HG02571 (cell line): ENCODE measurements at regions not wholly inside any gene's neighbourhood (a gene's known extent, or its start where the extent isn't known, plus 50 kb on each side); places are given as distances from the start of the nearest gene placed in this dataset.

Experiments
- ATAC-seq: cut with Tn5 transposase; IDR thresholded peaks from one replicate; pipeline ENCODE4 v1.9.1; 2021; ENCODE audit warnings: mild to moderate bottlenecking, moderate library complexity; ENCODE audit not compliant: unreplicated experiment

DNA sequence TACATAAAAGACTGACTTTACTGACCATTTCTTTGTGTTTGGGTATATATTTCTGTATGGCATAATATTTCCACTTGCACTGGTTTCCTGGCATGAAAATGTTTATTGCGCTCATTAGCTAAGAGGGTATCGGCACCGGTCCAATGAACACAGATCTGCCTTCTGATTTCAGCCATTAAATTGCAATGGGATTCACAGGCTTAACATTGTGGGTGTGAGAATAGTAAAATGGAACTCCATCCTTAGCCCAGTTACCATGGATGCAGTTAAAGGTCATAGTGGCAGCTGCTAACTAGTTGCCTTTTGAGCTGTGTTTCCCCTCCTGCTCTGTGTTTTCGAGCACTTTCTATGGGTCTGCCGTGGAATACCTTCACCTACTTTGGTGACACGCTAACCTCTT lies 352.6 kb upstream of the POU3F3 start:
- ATAC-seq = no peak

DNA sequence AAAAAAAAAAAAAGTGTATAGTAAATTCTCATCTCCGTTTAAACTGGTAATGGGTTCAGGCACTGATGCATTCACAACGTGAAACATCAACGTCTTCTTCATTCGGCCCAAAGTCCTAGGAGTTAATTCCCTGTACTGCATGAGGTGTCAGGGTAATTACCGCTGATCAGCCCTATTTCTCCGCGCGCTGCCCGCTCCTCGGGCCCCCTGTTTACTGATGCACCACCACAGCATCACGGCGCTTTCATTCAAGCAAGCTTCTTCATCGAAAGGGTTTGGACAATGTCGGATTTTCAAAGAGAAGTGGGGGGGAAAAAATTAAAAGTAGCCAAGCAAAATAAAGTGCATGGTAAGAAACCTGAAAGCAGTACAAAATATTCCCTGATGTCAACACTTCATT lies 352.0 kb upstream of the POU3F3 start:
- ATAC-seq = no peak

DNA sequence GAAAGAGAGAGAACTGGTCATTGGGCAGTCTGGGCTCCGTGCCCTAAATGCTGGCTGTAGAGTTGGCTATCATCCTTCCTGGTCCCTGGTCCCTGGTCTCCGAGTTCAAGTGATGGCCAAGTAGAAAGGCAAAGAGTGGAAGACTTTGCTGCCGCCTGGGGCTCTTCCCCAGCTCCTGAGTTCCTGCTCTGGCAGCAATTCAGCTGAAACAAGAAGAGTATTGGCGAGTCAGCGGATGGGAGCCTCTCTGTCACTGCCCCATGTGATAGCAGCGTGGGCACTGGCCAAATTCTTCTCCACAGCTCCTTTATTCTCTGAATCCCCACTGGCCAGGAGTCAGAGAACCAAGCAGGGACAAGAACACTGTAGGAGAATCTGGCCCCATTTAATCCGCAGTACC lies 351.0 kb upstream of the POU3F3 start:
- no peak for ATAC-seq

DNA sequence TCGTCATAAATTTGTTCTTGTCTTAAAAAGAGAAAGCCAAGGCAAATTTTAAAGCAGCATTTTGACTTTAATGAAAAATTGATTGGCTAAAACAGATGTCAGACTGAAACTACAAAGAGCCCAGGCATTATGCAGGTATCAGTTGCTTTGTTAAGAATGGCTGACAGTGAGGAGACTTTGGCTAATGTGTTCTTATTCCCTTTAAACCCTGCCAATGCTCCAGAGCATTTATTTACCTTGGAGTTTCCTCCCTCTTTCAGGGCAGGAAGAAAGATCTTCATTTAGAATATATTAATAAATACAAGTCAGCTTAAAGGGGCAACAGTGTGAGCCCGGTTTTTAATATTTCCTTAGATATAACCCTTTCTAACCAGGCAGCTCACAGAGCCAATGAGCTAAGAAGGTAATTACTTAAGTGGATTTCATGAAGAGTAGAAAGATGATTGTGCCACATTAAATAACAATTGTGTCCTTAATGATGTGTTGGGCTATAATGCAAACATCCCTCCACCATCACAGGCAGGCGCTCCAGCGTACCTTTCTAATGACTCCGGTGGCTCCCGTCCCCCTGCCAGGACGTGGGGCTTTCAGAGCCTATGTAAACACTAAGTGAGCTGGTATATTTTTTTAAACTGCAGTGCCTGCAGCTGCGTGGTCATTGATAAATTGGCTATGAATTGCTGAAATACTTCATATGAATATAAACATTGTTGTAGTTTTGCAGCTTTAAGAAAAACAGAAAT lies 349.4 kb upstream of the POU3F3 start:
- no peak for ATAC-seq

DNA sequence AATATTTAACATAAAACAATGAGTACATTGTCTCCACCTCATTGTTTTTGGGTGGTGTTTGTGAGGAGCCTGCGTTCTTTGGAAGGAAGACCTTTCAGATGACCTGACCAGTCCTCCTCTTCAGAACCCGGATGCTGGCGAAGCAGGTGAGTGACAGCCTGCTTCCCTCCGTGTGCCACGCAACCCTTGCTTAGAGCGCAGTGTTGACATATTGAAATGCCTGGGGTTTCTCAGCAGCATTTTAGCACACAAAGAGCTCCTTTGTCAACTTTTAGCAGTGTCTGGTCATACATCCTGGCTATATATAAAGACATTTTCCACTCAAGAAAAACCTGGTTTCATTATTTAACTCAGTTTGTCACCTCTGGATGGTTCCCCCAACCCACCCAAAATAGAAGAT lies 335.7 kb upstream of the POU3F3 start:
- no peak for ATAC-seq

DNA sequence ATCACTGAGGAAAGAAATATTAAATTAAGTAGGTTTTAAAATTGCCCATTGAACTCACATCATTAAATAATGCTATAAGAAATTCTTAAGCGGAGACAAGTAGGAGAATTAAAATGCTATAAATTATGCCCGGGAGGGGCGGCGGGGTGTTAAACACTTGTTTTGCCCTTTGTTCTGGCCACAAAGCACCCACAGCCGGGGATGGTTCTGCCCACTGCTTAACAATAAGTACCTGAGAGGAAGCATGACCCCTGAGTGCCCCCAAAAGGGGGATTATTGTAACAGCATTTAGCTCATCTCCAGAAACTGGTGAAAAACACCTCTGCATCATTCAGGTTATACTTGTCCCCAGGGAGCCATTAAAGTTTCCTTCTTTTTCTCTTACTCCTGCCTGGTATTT lies 332.7 kb upstream of the POU3F3 start:
- no peak for ATAC-seq

DNA sequence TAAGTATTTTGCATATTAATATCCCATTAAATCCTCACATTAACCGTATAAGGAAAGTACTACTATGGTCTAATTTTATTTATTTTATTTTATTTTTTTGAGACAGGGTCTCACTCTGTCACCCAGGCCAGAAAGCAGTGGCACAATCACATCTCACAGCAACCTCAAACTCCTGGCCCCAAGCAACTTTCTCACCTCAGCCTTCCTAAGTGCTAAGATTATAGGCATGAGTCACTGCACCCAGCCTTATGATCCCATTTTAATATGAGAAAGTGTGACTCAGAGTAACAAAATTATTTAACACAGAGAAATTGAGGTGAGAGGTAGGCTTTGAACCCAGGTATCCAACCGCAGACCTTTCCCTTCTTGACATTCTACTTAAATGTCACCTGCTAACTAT lies 330.0 kb upstream of the POU3F3 start:
- ATAC-seq = no peak

DNA sequence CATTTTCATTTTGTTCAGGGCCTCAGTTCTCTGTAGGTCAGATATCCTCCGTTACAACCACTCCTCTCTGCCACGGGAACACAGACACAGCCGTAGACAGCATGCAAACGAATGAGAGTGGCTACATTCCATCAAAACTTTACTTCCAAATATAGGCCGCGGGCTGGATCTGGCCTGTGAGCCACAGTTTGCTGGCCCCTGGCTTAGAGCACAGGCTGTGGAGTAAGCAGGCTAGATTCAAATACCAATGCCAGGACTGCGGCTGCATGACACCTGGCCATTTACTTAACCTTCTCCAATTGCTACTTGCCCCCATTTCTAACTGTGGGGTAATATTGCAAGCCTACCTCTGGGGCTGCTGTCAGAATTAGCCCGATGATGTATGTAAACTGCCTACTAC lies 325.8 kb upstream of the POU3F3 start:
- no peak for ATAC-seq

DNA sequence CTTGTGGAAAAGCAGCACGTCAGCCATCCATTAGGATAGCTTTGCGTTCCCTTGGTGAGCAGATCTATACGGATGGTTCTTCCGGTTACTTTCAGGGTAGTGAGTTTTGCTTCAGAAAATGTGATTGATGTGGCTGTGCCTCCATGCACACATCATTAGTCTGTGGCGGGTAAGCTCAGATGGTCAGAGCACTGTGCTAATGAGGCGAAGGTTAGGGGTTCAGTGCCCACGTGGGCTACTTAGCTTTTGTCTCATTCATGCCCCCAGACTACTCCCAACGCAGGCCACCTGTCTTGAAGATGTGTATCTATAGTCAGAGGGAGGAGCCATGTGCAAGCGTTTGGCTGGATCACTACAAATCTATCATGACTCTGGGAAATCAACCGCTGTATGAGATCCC lies 322.8 kb upstream of the POU3F3 start:
- no peak for ATAC-seq

DNA sequence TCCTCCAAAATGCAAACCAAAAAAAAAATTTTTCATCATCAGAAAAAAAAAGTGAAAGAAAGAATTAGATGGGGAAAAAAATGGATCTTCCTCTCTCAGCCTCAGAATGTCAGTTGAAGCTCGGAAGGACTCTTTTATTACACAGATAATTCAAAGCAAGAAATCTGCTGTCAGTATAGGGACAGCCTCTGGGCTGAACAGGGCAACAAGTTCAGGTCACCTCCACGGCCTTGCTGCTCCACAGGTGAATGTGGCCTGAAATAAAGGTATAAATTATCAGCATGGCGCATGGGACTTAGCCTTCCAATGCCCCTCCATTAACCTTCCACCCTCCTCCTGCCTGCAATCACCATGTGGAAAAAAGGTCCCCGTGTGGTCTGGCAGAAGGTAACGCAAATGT lies 316.8 kb upstream of the POU3F3 start:
- ATAC-seq = no peak

DNA sequence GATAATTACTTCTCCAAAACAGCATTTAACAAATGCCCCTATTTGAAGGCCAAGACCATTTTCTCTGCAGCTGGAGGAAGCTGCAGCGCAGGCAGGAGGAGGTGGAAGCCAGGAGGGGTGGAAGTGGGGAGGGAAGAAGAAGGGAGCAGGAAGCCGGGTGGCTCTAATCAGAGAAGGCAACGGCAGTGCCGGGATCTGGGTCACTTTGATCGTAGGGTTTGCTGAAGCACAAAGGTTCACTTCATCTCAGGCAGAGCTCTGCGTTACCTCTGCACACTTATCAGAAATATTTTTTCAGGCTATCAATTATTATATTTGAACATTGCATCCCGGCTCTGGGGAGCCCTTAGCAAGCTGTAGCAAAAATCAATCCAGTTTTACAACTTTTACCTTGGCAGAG lies 315.8 kb upstream of the POU3F3 start:
- ATAC-seq = no peak

DNA sequence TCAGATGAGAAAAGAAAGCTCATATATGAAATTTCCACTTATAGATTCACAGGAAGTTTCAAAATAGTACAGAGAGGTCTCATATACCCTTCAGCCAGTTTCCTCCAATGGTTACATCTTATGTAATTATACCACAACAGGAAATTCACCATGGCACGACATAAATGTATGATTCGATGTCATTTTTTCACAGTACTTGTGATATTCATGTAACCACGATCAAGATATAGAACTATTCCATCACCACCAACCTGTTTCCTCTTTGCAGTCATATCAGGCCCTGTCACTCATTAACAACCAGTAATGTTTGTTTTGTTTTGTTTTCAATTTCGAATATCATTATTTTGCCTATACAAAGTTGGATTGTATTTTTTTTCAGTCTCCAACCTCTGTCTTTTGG lies 314.3 kb upstream of the POU3F3 start:
- no peak for ATAC-seq

DNA sequence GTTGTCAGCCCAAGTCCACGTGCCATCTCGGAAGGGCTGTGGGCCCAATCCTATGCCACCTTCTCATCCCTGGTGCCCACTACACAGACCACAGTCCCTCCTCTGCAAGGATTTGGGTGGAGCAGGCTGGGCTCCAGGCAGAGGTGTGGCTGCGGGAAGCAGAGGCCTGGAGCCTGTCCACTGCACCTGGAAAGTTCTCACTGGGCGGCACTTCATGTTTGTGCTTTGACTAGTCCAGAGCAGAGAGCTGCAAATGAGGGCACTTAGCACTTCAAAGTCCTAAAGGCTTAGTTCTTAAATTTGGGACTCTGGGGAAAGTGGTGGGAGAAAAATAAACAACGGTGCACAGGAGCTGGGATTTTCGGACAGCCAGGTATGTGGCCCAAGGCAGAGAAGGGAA lies 308.9 kb upstream of the POU3F3 start:
- no peak for ATAC-seq

DNA sequence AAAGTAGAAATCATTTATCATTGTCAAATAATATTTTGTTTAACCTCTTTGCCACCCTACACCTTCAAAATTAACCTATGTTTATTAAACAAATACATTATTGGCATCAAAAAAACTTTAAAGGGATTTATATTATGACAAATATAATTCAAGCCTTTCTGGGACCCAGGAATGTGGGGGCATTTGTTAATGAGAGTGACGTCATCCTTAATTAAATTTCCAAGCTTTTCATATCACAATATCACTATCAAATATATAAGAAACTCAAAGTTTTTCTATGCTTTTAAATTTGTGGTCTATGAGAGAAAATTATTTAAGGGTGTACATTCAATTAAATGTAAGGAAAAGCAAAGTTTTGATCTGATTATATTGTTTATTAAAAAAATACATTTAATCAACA lies 307.4 kb upstream of the POU3F3 start:
- no peak for ATAC-seq

DNA sequence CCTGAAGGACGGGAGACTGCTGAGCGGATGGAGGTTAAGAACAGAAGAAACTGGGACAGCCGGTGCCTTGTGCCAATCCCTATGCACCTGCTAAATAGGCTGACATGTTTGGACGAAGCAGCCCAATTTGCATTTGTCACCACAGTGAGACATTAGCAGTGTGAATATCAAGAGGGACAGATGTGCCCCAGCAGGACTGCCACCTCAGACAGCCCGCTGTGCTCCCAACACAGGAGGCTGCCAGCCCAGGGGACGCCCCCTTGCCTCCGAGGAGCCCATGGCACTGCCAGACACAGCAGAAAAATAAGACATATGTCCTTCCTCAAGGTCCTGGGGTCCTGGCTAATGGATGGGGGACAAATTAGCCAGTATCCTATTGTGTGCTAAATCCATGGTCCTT lies 306.7 kb upstream of the POU3F3 start:
- ATAC-seq = no peak

DNA sequence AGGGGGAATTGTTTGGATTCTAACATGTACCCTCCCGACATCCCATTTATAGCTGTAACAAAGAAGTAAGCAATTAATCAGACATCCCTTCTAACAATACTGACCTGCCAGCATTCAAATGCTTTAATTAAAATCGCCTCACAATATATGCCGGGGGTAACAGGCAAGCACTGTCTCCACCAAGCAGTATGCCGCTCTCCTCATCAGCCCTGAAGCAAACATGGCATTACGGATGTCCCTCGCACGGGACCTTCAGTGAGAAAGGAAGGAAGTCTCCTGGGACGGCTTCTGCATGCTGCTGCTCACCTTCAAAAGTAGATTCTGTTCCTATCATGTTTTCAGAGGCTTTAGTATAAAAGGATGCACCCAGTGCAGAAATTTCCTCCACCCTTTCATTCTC lies 292.7 kb upstream of the POU3F3 start:
- no peak for ATAC-seq

DNA sequence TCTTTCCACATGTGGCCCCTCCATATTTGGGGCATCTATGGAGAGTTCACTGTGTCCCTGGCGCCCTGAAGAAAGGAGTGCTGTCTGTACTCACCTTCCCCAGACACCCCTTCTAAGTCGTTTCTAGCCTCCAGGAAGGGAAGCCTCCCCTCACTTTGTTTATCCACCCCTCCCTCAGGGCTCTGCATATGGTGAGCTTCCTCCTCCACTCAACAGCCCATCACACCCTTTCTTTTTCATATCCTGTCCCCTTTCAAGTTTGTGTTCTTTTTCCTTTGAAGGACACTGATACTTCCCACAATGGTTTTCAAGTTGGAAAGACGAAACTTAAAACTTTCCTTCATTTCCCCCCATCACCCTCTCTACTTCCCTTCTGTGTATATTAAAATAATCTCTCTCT lies 291.4 kb upstream of the POU3F3 start:
- no peak for ATAC-seq

DNA sequence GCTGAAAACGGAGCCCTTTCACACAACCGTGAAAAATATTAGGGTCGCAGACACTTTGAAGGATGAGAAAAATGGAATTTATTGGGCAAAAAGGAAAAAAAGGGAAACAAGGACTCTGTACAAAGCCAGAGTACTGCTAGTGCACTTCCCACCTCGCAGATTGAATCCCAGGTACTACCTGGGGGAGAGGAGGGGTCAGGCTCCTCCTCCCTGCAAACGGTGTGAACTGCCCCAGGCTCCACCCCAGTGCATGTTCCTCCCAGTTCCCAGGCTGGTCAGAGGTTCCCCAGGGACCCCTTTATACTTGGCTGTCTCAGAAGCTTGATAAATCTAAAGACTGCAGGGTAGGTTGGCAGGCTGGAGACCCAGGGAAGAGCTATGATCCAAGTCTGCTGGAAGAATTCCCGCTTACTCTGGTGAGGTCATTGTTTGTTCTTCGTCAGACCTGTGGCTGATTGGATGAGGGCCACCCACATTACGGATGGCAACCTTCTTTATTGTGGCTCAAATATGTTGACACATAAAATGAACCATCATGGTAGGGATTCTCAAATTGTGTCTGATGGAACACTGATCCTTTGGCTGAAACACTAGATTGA lies 290.4 kb upstream of the POU3F3 start:
- no peak for ATAC-seq

DNA sequence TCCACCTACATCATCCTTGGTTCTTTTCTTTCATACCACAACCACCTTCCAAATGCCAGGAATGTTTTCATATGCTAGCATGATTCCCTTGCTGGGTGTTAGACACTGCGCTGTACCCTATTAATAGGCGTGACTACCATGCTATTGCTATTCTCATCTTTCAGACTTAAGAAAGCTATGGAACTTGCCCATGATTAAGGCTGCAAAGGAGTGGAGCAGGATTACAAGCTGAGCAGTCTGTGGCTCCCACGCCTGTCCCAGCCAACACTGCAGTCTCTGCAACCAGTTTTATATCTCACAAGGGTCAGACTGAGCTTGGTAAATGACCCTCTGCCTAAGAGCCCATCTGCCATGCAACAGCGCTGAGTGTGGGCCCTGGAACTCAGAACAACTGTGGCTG lies 285.7 kb upstream of the POU3F3 start:
- no peak for ATAC-seq

DNA sequence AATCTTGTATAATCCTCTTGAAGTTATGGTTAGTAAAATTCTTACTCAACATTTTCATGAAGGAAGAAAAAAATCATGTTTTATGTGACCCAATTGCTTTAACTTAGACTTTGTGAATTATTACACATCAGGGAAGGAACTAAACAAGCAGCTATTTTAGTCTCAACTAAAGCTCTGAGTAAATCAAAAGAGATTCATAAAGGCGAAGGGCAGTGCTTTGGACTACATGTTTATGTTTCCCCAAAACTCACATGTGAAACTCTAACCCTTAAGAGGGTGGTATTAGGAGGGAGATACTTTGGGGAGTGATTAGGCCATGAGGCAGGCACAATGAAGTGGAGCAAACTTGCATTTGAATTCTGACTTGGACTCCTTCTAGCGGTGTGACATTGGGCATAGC lies 283.7 kb upstream of the POU3F3 start:
- no peak for ATAC-seq

DNA sequence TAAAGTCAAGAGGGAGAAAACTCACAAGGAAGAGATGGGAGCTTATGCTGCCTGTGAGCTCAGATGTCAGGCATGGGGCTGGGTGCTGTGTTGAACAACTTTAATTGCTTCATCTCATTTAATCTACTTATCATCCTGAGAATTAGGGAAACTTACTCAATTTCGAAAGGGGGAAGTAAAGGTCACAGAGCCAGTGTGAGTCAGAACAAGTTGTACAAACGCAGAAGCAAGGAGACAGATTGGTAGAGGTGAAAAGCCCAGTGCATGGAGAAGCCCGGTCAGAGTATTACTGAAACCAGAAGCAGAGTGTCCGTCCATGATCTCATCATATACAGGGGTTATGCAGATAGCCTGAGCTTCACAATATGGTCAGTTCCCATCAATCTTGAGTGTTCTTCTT lies 281.1 kb upstream of the POU3F3 start:
- no peak for ATAC-seq

DNA sequence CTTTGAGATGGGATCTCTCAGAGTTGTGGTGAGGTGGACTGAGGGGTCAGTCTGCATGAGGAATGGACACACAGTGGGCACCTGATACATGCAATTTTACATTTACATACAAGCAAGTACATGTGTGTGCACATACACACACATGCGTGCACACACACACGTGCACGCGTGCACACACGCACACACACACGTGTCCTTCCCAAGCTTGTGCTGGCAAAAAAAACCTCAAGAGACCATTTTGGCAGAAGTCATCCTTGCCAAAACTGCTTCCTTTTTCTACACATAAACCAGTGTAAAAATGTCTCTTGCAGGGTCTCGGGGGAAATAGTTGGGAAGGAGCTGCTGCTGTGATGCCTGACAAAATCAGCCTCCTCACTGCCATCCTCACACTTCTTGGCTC lies 279.5 kb upstream of the POU3F3 start:
- ATAC-seq = no peak

DNA sequence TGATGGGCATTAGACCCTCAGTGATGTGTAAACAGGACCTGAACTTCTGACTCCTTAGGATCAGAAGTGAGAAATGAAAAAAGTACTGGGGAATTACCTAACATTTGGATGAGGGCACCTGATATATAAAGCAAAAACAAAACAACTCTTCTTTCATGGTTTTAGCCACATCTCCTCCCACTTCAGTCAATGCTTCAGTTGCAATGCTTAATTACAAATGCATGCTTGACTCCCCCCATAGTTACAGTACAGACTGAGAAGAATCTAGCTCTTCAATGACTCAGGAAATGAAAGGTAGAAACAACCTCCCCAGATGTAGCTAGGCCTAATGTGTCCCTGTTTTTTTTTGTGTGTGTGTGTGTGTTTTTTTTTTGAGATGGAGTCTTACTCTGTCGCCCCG lies 276.8 kb upstream of the POU3F3 start:
- ATAC-seq = no peak
